ENCODE measurements at regions not wholly inside any gene's neighbourhood (a gene's known extent, or its start where the extent isn't known, plus 50 kb on each side); places are given as distances from the start of the nearest gene placed in this dataset.

DNA sequence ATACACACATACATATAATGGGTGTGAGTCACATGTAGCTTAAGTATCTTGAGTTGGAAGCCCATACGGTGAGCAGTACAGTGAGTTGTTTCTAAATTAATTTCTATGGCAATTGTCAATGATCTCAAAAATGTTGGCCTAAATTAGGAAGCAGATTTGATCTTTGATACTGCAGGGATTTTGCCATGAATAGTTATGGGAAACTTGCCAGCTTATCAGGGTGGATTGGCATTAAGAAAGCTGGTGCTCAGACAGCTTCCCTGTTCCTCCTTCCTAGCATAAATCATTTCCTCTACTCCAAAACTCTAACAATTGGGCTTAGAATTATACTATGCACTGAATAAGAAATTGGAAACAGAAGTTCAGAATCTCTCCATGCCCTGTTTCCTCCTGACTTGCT lies 150.9 kb upstream of the FRMD6 start:
- no peak for TF ChIP-seq EZH2 (IDR thresholded peaks at IDR 0.05; ENCODE audit: insufficient read depth, poor library complexity, severe bottlenecking)
- TF ChIP-seq EZH2phosphoT487 (IDR thresholded peaks at IDR 0.05; ENCODE audit: insufficient read depth, low read depth): no peak
